Activated T-helper 17 cell treated with anti-CD3 and anti-CD28 coated beads, Interleukin-2, amount 50 U/mL, for 72 hours (primary cell): ENCODE measurements at regions not wholly inside any gene's neighbourhood (a gene's known extent, or its start where the extent isn't known, plus 50 kb on each side); places are given as distances from the start of the nearest gene placed in this dataset.
"Not testable (repeated sequence)": the region's sequence is repeated elsewhere in the genome, so short reads cannot be mapped to it uniquely, and the experiment has no call there.

Experiments
- ATAC-seq: fragments of 150-1000 bp; cut with Tn5 transposase; replicated peaks from 2 replicates; pipeline ENCODE4 v1.10.0; 2021; ENCODE audit warnings: mild to moderate bottlenecking, moderate library complexity
- H3K27ac Mint-ChIP-seq: one replicate; pipeline ENCODE4 v1.8.0; 2022; ENCODE audit warnings: mixed read lengths
- H3K27me3 Mint-ChIP-seq: one replicate; pipeline ENCODE4 v1.8.0; 2022; ENCODE audit warnings: mixed read lengths
- H3K36me3 Mint-ChIP-seq: one replicate; pipeline ENCODE4 v1.8.0; 2022; ENCODE audit warnings: low read depth, mild to moderate bottlenecking, mixed read lengths
- H3K4me1 Mint-ChIP-seq: one replicate; pipeline ENCODE4 v1.8.0; 2022; ENCODE audit warnings: mixed read lengths
- H3K4me3 Mint-ChIP-seq: one replicate; pipeline ENCODE4 v1.8.0; 2022; ENCODE audit warnings: mild to moderate bottlenecking, mixed read lengths
- H3K9me3 Mint-ChIP-seq: one replicate; pipeline ENCODE4 v1.8.0; 2022; ENCODE audit warnings: mixed read lengths

- no peaks in the 10 kb centered on the region for H3K4me1 Mint-ChIP-seq
- peaks cover 3% of the 10 kb centered on the region for H3K9me3 Mint-ChIP-seq
Observed at GRCh38 chr14:44873536-44873935, 88.2 kb downstream of the KLHL28 start.

DNA sequence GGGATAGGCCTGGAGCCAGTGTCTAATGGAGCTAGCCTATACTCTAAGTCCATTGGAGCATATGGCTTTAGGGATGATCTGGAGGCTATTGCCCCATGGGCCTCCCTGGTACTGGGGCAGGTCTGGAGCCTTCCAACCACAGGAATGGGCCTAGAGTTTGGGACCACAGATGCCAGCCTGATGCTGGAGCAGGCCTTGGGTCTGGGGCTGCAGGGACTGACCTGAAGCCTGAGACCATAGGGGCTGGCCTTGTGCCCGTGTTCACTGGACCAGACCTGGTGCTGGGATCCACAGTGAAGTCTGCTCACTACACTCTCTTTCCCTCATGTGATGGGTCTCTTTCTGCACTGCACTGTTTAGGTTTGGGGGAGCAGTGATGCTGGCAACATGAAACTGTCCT, 95.0 kb downstream of the KLHL28 start:
- Mint-ChIP-seq H3K9me3 (peaks cover 3% of the 10 kb centered on the region), H3K36me3 (no peaks in the 10 kb centered on the region), H3K27ac (no peak overlapping the region), H3K4me1 (no peaks in the 10 kb centered on the region), H3K4me3 (no peak overlapping the region), H3K27me3 (peaks cover 7% of the 10 kb centered on the region)
- ATAC-seq, result no peak

More at GRCh38 chr14:44873536-44873935, 88.2 kb downstream of the KLHL28 start:
- H3K27me3 Mint-ChIP-seq, result peaks cover 20% of the 10 kb centered on the region
- no peaks in the 10 kb centered on the region for H3K36me3 Mint-ChIP-seq
- H3K4me3 Mint-ChIP-seq, result no peak overlapping the region
- no peak overlapping the region for H3K27ac Mint-ChIP-seq
- no peak for ATAC-seq

DNA sequence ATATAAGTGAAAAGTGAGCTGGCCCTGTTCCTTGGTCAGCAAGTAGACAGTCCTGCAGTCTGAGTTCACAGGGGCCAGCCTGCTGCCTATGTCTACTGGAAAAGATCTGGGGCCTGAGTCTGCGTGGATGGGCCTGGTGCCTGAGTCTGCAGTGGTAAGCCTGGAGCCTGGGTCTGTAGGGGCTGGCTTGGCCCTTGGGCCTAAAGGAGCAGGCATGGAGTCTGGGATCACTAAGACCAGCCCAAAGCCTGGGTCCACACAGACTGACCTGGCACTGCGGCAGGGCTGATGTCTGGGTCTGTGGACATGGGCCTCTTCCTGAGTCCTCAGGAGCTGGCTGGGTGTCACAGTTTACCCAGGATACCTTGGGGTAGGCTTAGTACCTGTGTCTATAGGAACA, 95.4 kb downstream of the KLHL28 start:
- Mint-ChIP-seq H3K9me3 (peaks cover 3% of the 10 kb centered on the region), H3K27ac (no peak overlapping the region), H3K4me1 (no peaks in the 10 kb centered on the region), H3K27me3 (peaks cover 7% of the 10 kb centered on the region), H3K36me3 (no peaks in the 10 kb centered on the region), H3K4me3 (no peak overlapping the region)
- no peak for ATAC-seq

DNA sequence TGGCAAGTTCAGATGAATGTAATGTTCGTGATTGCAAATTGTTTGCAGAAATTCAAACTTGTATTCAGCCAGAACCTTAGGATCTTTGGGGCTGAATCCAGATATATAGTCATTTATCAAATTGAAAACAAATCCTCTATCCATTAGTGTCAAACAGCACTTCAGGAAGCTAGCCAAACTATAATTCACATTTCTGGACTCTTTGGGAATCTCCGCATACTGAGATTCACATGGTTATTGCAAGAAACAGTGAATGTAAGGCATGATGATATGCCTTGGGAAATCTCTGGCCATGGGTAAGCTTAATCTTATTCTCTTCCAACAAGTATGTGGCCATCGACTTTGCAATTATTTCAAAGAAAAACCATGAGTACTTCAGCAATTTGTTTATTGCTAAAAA, 98.5 kb downstream of the KLHL28 start:
- Mint-ChIP-seq H3K4me3 (no peak overlapping the region), H3K9me3 (no peaks in the 10 kb centered on the region), H3K36me3 (no peaks in the 10 kb centered on the region), H3K27ac (no peak overlapping the region), H3K27me3 (peaks cover 7% of the 10 kb centered on the region), H3K4me1 (no peaks in the 10 kb centered on the region)
- ATAC-seq, result no peak

- H3K9me3 Mint-ChIP-seq, result no peaks in the 10 kb centered on the region
- H3K27ac Mint-ChIP-seq, result no peak overlapping the region
- peaks cover 22% of the 10 kb centered on the region for H3K27me3 Mint-ChIP-seq
- no peaks in the 10 kb centered on the region for H3K36me3 Mint-ChIP-seq
- no peak overlapping the region for H3K4me3 Mint-ChIP-seq
- no peak for ATAC-seq
- H3K4me1 Mint-ChIP-seq, result no peaks in the 10 kb centered on the region
Observed at GRCh38 chr14:44854114-44854513, 107.6 kb downstream of the KLHL28 start.

DNA sequence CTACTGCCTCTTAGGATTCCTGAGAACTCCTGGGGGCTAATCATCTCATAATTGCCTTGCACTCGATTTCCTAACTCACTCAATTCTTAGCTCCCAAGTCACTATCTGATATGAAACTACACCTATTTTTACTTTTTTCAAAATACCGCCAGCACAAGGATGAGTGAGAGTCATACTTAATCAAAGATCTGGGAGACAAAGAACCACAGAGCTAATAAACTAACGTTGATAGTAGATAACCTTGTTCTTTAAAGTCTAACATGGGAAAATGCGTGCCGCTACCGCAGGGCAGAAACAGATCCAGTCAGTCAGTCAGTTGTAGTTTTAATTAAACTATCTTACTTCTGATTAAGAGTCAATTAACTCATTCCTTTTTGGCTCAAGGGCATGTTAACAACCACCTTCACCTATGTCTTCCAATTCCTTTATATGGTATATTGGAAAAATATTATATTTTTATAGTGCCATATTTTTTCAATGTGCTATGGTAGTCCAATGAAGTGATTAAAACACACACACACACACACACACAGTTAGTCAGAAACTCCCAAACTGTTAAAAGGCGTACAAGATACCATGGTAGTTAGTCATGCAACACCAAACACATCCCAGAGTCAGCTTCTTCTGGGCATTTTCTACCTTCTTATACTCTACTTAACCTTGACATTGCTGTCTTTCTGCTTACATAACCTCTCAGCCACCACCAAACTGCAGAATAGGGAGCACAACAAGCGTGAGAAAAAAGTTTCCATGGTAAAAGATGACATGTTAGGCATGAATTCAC, 114.0 kb downstream of the KLHL28 start:
- ATAC-seq, result no peak
- no peaks in the 10 kb centered on the region for H3K36me3 Mint-ChIP-seq
- H3K9me3 Mint-ChIP-seq, result no peaks in the 10 kb centered on the region
- H3K4me3 Mint-ChIP-seq, result no peak overlapping the region
- no peaks in the 10 kb centered on the region for H3K4me1 Mint-ChIP-seq
- peaks cover 5% of the 10 kb centered on the region for H3K27me3 Mint-ChIP-seq
- no peak overlapping the region for H3K27ac Mint-ChIP-seq

GRCh38 chr14:44846232-44846824, 115.4 kb downstream of the KLHL28 start:
- ATAC-seq, result no peak
- no peaks in the 10 kb centered on the region for H3K9me3 Mint-ChIP-seq
- H3K4me1 Mint-ChIP-seq, result no peaks in the 10 kb centered on the region
- H3K27me3 Mint-ChIP-seq, result peaks cover 5% of the 10 kb centered on the region
- H3K4me3 Mint-ChIP-seq, result no peak overlapping the region
- no peak overlapping the region for H3K27ac Mint-ChIP-seq
- no peaks in the 10 kb centered on the region for H3K36me3 Mint-ChIP-seq

DNA sequence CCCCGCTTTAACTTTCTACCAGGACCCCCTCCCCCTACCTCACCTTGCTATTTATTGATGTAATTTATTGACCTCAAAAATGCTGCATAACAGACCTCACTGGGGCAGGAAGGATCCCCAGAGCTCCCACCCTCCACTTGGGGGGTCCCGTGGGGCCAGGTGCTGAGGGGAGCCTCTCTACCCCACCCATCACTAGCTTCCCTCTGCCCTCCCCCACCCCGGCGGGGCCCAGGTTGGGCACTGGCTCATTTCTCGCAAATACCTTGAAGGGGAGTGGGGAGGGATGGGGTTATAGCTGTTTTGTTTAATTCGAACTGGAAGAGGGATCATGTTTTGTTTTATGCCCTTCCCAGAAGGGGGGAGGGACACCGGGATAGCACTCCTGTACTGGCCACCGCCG, 125.8 kb downstream of the KLHL28 start:
- not testable (repeated sequence) for H3K36me3 Mint-ChIP-seq, H3K9me3 Mint-ChIP-seq, ATAC-seq, H3K4me1 Mint-ChIP-seq, H3K4me3 Mint-ChIP-seq, H3K27ac Mint-ChIP-seq
- H3K27me3 Mint-ChIP-seq, result peaks cover 13% of the 10 kb centered on the region

DNA sequence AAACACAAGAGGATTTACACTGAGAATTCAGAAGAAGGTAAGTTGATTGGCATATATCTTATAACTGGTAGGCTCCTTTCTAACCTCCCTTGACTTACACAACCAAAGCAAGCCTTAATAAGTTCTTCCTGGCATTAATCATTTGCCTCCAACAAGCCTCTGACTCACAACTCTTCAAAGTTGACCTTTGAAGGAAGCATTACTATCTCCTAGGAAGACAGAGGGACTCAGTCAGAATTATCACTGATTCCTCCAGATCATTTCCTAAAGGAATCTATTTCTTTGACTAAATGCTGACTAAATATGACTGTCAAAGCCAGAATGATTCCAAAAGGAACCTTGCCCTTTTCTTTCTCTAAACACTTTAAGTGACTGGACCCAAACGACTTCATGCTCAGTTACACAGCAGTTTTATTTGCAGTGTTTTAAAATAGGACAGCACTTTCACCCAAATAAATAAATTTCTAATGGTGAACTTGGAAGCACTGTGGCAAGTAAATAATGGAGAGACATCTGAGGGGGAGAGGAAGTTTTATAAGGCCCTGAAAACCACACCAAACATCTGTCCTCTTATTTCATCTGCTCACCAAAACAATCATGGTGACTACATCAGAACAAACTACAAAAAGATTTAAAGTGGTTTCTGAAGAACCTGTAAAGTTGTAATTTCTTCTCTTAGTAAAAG, 128.2 kb downstream of the KLHL28 start:
- peaks cover 17% of the 10 kb centered on the region for H3K27me3 Mint-ChIP-seq
- no peaks in the 10 kb centered on the region for H3K36me3 Mint-ChIP-seq
- H3K4me3 Mint-ChIP-seq, result no peak overlapping the region
- no peak overlapping the region for H3K27ac Mint-ChIP-seq
- ATAC-seq, result no peak
- H3K4me1 Mint-ChIP-seq, result no peaks in the 10 kb centered on the region
- no peaks in the 10 kb centered on the region for H3K9me3 Mint-ChIP-seq

DNA sequence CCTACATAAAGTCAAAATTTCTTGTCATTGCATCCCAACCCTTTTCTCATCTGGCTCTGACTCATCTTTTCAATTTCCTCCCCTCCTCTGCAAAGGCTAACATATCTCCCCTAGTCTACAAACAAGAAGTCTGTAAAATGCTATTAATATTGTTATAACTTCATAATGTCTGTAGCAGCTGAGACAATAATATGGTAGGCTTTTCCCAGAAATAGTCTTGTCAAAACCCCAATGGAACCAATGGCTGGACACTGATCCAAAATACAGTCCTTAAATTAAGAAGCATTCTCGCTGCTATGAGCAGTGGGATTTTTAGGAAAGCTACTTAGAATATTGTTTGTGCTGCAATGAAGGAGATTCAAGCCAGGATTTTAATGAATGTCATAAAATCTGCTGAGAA, 131.4 kb downstream of the KLHL28 start:
- H3K9me3 Mint-ChIP-seq, result no peaks in the 10 kb centered on the region
- H3K4me1 Mint-ChIP-seq, result no peaks in the 10 kb centered on the region
- H3K27ac Mint-ChIP-seq, result no peak overlapping the region
- no peaks in the 10 kb centered on the region for H3K36me3 Mint-ChIP-seq
- H3K27me3 Mint-ChIP-seq, result peaks cover 20% of the 10 kb centered on the region
- ATAC-seq, result no peak
- no peak overlapping the region for H3K4me3 Mint-ChIP-seq

DNA sequence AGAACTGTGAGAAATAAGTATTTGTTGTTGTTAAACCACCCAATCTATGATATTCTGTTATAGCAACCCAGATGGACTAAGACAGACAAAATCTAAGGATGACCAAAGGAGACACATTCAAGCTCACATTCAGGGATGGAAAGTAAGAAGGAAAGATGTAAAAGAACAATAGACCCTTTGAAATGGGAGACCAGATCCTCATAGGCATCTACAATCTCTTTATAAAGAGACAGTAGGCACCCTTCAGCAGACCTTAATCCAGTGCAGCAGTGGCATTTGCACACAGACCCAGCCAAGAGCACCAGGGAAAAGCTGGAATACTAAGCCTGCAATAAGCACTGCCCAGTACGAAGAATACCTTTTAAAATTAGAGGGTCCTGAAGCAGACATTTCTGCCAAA, 132.7 kb downstream of the KLHL28 start:
- Mint-ChIP-seq H3K36me3 (no peaks in the 10 kb centered on the region), H3K9me3 (no peaks in the 10 kb centered on the region), H3K27ac (no peak overlapping the region), H3K4me1 (no peaks in the 10 kb centered on the region), H3K4me3 (no peak overlapping the region), H3K27me3 (peaks cover 16% of the 10 kb centered on the region)
- no peak for ATAC-seq

DNA sequence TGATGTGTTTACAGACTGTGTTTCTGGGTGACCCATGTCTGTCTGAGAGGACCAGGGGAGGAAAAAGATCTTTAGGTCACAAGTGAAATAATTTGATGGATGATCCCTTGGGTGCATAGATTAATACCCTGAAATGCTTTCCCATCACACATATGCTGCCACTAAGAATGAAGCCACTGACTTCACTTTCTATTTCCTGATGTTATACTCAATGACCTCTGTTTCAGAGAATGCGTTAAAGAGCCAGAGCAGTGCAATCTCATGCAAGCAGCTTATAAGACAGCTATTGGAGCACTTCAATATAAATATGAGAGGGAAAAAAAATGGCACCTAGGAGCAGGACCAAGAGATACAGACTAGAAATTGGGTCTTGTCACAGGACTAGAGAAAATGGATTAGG, 133.7 kb downstream of the KLHL28 start:
- no peak overlapping the region for H3K27ac Mint-ChIP-seq
- H3K27me3 Mint-ChIP-seq, result peaks cover 16% of the 10 kb centered on the region

DNA sequence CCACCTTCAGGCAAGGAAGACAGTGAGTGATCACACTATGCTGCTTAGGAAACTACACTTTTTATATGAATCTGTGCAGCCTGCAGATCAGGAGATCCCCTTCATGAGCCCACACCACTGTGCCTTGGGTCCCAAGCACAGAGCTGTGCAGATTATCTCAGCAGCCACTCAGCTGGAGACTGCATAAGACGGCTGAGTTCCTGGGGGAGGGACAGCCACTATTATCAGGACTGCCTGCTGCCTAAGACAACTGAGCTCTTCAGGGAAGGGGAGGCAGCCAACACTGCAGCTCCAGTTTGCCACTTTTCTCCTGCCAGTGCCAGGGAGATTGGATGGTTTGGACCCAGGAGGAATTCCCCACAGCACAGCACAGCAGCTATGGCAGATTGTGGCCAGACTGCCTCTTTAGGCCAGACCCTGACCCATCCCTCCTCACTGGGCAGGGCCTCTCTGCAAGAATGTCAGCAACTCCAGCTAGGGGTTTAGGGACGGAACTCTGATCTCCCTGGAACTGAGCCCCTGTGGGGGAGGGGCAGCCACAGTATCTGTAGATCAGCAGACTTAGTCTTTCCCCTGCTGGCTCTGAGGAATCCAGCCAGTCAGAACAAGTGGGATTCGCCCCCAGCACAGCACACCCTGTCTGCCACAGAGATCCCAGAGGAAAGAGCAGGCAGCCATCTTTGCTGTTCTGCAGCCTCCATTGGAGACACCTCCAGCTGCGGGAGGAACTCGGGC, 141.3 kb downstream of the KLHL28 start:
- no peak for ATAC-seq
- Mint-ChIP-seq H3K9me3 (no peaks in the 10 kb centered on the region), H3K27me3 (peaks cover 19% of the 10 kb centered on the region), H3K36me3 (no peaks in the 10 kb centered on the region), H3K4me1 (no peaks in the 10 kb centered on the region), H3K4me3 (no peak overlapping the region), H3K27ac (no peak overlapping the region)

More for the DNA sequence above, 133.7 kb downstream of the KLHL28 start:
- Mint-ChIP-seq H3K9me3 (no peaks in the 10 kb centered on the region), H3K36me3 (no peaks in the 10 kb centered on the region), H3K4me3 (no peak overlapping the region), H3K4me1 (no peaks in the 10 kb centered on the region)
- no peak for ATAC-seq

DNA sequence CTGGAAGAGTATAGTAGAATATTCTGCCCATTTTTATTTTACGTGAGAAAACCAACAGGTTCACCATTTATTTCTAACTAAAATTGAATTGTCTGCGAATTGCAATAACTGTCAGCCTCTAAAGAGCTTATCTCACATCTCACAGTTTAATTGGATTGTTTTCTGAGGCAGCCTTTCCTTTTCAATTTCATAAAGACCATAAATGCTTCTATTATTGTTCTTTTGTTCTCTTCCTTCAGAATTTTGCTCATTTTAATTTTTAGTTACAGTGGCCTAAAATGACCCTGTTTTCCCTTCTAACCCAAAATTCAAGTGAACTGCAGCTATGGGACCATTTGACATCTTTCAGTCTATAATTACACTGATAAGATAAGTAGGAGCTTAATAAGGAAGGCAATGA, 147.6 kb downstream of the KLHL28 start:
- Mint-ChIP-seq H3K27ac (no peak overlapping the region), H3K9me3 (no peaks in the 10 kb centered on the region), H3K36me3 (no peaks in the 10 kb centered on the region), H3K27me3 (peaks cover 23% of the 10 kb centered on the region), H3K4me3 (no peak overlapping the region), H3K4me1 (no peaks in the 10 kb centered on the region)
- ATAC-seq, result no peak
